Stimulated activated CD4-positive, alpha-beta T cell treated with anti-CD3 and anti-CD28 coated beads, Interleukin-2, amount 100 ng/mL, for 24 hours (primary cell): ENCODE measurements at regions not wholly inside any gene's neighbourhood (a gene's known extent, or its start where the extent isn't known, plus 50 kb on each side); places are given as distances from the start of the nearest gene placed in this dataset.
"Not testable (repeated sequence)": the region's sequence is repeated elsewhere in the genome, so short reads cannot be mapped to it uniquely, and the experiment has no call there.

Source experiments
- DNase-seq, 2 donors: peaks; one replicate each; pipeline ENCODE4 v3.0.0-alpha.2; 2020

DNA sequence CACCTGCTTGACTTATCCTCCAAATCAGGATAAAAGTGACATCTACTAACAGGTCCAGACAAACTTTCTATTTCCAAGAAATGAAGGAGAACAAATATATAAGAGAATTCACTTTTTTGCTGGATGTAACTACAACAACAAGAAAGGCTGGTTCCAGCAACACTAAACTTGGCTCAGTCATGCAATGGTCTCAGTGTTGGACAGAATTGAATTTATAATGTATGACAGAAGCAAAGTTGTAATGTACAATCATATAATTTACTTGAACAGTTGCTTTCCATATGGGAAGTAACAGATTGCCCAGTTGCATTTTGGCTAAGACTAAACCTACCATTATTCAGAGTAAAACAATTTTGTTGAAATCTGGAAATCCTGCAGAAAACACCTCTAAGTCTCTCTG lies 183.3 kb upstream of the INTU start:
- DNase-seq: no peak

- no peak for DNase-seq
Observed at GRCh38 chr4:127450276-127450675, 182.5 kb upstream of the INTU start.

GRCh38 chr4:127463883-127464282 lies 168.9 kb upstream of the INTU start:
- DNase-seq: no peak

- DNase-seq: no peak
Observed at GRCh38 chr4:127469542-127469941, 163.2 kb upstream of the INTU start.

DNA sequence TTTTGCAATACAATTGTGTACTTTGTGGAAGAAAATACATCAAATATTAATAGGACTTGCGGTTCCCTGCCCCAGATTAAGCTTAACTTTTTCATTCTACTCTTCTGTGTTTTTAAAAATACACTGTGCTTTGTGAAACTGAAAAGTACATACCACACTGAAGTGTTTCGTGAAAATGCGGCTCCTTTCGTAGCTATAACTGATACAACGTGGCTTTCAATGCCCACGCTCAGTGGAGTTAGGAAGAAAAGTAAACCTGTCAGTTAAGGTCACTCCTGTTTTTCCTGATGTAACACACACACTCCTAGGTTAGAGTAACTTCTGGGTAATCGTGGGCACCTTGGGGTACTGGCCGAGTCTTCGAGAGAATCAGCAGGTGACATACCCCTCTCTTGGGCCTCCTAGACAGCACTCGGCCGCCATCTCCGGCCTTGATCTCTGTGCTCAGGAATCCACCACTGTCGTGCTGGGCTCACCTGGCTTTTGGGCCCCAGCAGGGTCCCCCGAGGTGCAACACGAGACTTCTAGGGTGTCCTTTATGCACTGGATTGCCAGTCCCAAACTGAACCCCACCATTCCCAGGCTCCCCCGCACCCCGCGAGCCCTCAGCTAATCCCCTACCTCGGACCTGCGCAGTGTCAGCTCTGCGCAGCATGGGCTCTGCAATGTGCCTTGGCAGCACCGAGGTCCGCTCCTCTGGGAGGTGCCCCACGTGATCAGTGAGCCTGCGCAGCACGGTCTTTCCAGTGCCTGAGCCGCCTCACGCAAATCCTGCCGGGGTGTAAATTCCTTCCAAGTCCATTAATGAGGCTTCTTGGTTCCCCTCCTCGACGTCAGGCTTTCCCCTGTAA lies 162.6 kb upstream of the INTU start:
- no peak for DNase-seq

DNA sequence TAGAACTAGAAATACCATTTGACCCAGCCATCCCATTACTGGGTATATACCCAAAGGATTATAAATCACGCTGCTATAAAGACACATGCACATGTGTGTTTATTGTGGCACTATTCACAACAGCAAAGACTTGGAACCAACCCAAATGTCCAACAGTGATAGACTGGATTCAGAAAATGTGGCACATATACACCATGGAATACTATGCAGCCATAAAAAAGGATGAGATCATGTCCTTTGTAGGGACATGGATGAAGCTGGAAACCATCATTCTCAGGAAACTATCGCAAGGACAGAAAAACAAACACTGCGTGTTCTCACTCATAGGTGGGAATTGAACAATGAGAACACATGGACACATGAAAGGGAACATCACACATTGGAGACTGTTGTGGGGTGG lies 154.5 kb upstream of the INTU start:
- DNase-seq: not testable (repeated sequence)

GRCh38 chr4:127479031-127479622 lies 153.6 kb upstream of the INTU start:
- no peak for DNase-seq

DNA sequence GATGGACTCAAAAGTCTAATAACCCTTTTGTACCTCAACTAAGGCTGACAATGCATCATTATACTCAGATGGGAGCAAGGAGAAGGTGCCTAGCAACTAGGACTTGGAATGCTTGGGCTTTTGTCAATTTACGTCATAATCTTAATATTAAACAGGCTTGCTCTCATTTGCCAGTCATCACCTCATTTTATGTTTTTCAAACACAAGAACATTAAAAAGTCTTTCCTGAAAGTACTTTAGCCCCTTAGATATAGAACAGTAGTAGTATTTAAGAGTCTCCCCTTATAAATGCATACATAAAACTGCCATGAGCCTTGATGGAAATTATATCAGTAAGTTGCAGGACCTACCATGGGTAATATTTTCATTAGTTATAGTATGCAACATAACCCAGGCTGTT lies 150.7 kb upstream of the INTU start:
- no peak for DNase-seq

- no peak for DNase-seq
Observed at GRCh38 chr4:127484117-127484516, 148.6 kb upstream of the INTU start.

- no peak for DNase-seq
Observed at GRCh38 chr4:127486248-127486647, 146.5 kb upstream of the INTU start.

DNA sequence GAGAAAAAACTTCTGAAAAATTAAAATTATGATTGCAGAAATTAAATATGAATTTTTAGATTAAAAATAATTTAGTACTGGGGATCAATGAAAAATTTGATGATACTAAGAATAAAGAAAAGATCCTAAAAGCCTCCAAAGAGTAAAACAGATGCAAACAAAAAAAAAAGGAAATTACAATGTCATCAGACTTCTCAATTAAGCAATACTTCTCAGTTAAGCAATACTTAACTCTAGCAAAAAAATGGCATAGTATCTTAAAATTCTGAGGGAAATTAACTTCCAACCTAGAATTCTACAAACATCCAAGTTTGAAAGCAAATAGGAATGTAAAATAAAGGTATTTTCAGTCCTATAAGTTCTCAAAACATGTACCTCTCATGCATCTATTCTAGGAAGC lies 141.2 kb upstream of the INTU start:
- no peak for DNase-seq

GRCh38 chr4:127496875-127497274 lies 135.9 kb upstream of the INTU start:
- DNase-seq: peak in 1 of 2 donors; percentile 1

GRCh38 chr4:127498366-127498765 lies 134.4 kb upstream of the INTU start:
- no peak for DNase-seq

DNA sequence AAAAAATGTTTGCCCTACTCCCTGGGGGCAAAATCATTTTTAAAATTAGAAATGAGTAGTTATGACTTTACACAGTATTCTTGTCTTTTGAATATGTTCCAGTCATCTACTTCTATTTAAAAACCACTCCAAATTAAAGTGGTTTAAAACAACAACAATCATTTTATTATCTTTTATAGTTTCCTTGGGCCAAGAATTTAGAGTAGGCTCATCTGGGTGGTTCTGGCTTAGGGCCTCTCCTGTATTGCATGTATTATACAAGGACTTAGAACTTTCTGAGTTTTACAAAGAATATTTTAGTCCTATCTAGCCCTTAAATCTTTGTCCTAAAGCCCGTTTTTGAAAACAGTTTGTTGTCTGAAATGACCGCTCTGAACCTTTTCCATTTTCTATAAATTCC lies 132.5 kb upstream of the INTU start:
- DNase-seq: no peak

DNA sequence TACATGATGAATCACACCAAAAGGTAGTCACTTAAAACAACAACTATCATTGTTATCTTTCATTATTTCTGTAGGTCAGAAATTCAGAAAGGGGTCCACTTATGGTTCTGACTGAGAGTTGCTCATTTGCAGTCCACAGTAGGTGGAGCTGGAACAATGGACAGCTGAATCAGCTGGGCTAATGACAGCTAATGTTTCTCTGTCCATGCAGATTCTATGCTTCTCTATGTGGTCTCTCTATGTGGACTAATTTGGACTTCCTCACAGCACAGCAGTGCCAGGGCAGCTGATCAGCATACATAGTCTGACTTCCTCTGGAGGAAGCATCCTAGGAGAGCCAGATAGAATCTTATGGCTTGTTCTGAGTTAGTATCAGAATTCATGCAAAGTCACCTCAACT lies 131.7 kb upstream of the INTU start:
- no peak for DNase-seq

DNA sequence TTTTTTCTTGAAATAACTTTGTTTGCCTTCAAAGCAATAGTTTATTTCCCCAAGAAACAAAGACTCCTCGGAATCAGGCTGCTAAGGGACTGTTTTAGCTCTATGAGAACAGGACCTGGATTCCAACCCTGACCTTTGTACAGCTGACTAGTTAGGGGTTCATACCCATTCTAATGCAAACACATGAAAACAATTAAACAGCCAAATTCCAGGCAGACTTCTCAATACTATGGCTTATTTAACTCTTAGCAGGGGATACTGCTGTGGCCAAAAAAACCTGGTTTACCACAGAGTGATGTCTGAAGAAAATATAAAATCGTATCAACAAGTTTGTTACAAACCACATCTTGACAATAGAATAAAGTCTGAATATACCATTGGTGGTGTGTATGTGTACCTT lies 129.6 kb upstream of the INTU start:
- no peak for DNase-seq

- DNase-seq: no peak
Observed at GRCh38 chr4:127505203-127505602, 127.6 kb upstream of the INTU start.

GRCh38 chr4:127506283-127506682 lies 126.5 kb upstream of the INTU start:
- no peak for DNase-seq

GRCh38 chr4:127509155-127509554 lies 123.6 kb upstream of the INTU start:
- no peak for DNase-seq

GRCh38 chr4:127512672-127513071 lies 120.1 kb upstream of the INTU start:
- not testable (repeated sequence) for DNase-seq

DNA sequence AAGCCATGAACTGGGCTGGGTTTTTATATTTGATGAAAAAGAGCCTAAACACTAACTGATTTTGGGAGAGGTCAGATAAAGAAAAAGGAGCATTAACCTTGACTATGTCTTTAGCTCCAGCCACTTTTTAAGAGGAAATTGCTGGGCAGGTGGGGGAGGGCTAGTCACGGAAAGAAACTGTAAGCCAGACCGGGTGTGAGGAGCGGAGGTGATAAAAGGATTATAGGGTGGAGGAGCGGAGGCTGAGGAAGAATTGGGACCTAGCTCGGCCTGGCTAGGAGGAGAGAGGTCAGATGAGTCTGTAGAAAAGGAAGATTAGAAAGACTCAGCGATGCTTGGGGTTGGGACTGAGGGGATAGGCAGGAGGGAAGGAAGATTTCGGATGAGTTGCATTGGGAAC lies 117.5 kb upstream of the INTU start:
- DNase-seq: not testable (repeated sequence)

DNA sequence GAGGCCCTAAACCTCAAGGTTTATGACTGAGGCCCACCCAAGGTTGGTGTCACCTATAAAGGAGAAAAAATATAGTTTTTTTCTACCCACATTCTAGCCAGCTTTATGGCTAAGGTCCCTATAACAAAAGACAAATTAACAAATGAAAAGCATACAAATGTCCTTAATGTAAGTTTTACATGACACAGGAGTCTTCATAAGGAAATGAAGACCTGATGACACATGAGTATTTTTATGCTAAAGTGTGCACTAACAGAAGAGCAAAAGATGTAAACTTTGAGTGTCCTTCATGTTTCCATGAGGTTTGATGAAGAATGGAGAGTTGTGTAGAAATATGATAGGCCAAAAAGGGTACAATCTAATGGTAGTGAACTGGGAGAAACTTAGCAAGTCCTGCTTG lies 114.7 kb upstream of the INTU start:
- no peak for DNase-seq

- DNase-seq: no peak
Observed at GRCh38 chr4:127521463-127521862, 111.3 kb upstream of the INTU start.

GRCh38 chr4:127523369-127523768 lies 109.4 kb upstream of the INTU start:
- no peak for DNase-seq

- DNase-seq: no peak
Observed at GRCh38 chr4:127525608-127526007, 107.1 kb upstream of the INTU start.
